Anterior cingulate cortex (tissue), 58 donors: ENCODE measurements at regions not wholly inside any gene's neighbourhood (a gene's known extent, or its start where the extent isn't known, plus 50 kb on each side); places are given as distances from the start of the nearest gene placed in this dataset.

Source experiments
- DNase-seq, 58 donors: peaks; one replicate each; lab custom pipeline; 2025; lab: John Stamatoyannopoulos, UW

GRCh38 chrX:39117101-39117500 is 315.8 kb downstream of the MID1IP1 start:
- no peak for DNase-seq

- DNase-seq, result no peak
Measured at GRCh38 chrX:39121903-39122302, 320.6 kb downstream of the MID1IP1 start.

GRCh38 chrX:39125834-39126233 is 324.6 kb downstream of the MID1IP1 start:
- no peak for DNase-seq

DNA sequence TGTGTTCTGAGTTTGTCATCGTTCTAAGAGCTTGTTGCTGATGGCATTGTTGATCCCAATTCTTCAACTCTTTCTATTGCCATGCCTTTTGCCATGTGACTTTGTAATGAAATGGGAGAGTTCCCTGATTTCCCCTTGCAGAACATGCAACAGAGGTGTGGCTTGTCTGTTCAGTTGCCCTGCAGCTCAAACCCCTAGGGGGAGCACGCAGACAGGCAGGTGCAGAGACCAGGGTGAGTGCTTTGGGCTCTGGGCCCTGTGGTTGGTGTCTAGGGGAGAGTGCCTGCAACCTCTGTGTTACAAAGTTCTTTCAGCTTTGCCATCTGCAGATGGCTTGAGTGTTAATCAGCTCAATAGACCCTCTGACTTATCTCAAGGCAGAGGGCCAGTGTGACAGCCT is 332.7 kb downstream of the MID1IP1 start:
- DNase-seq, result peak in 1 of 58 donors; percentile 0

GRCh38 chrX:39137363-39137954 is 336.2 kb downstream of the MID1IP1 start:
- no peak for DNase-seq

- DNase-seq, result no peak
Measured at GRCh38 chrX:39140581-39140980, 339.3 kb downstream of the MID1IP1 start.

DNA sequence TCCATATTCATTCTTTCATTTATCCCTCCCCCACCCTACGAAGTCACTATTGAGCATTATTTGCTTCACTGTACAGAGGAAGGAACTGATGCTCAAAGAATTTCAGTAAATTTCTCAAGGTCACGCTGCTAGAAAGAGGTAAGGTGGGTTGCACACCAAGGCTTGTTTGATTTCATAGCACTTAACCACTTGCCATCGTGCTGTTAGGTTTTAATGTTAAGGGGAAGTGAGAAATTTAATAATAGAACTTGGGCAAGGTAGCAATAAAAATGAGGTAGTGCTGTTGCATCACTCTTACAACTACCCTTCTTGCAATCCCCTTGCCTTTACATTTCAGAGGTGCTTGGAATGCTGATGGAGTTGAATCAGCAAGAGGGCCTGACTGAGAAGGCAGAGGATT is 343.1 kb downstream of the MID1IP1 start:
- DNase-seq, result no peak

- DNase-seq, result no peak
Measured at GRCh38 chrX:39144956-39145355, 343.7 kb downstream of the MID1IP1 start.

DNA sequence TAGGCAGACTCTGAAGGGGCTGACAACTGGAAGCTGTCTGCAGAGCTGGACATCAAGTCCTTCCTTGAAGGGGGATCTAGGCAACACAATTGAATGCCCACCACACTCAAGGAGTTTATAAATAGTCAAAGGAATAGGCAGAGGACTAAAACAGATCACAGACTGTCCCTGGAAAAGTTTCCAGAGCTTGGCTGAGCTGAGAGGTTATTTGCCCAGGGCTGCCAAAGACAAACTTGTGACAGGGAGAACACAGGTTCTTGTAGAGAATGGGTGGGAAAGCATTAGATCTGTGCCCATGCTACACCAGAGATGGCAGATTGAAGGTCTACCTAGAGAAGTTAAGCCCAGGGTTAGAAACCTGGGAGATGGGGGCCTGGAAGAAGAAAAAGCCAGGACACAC is 344.6 kb downstream of the MID1IP1 start:
- no peak for DNase-seq

DNA sequence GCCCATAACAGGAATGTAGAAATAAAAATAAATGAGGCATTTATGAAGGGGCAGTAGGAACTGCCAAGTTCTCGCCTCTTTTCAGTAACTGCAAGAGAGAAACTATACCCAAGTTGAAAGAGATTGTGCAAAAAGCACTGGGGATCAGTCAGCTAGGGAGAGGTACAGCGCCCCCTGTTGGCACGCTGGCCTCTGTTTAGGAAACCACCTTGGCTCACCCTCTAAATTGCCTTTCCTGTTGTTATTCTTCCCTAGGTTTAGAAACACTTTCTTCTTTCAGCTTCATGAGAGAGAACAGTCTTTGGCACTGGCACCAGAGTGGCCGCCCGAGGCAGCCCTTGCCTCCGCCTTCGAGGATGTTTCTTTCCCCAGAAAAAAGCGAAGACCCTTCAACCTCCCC is 348.5 kb downstream of the MID1IP1 start:
- peak in 52 of 58 donors; percentile 0 to 81 (median 20) for DNase-seq

GRCh38 chrX:39150220-39150619 is 349.0 kb downstream of the MID1IP1 start:
- DNase-seq, result no peak

- DNase-seq, result no peak
Measured at GRCh38 chrX:39150621-39151020, 349.4 kb downstream of the MID1IP1 start.

GRCh38 chrX:39152106-39152649 is 350.9 kb downstream of the MID1IP1 start:
- peak in 12 of 58 donors; percentile 0 to 15 (median 2) for DNase-seq

DNA sequence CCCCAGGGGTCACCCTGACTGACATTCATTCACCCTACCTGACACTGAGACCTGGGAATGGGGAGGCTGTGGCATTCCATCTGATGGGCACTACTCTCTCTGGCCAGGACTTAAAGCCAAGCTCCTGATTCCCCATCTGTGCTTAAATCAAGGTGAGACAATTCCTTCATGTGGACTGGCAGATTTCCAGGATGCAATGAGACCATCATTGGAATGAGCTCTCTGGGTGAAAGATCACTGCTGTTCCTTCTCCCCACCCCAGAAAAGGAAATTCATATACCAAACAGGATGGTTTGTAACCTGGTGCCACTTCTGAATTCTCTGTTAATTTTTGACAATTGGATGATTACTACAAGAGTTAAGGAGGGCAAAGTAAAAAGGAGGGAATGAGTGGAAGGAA is 354.8 kb downstream of the MID1IP1 start:
- DNase-seq, result no peak

DNA sequence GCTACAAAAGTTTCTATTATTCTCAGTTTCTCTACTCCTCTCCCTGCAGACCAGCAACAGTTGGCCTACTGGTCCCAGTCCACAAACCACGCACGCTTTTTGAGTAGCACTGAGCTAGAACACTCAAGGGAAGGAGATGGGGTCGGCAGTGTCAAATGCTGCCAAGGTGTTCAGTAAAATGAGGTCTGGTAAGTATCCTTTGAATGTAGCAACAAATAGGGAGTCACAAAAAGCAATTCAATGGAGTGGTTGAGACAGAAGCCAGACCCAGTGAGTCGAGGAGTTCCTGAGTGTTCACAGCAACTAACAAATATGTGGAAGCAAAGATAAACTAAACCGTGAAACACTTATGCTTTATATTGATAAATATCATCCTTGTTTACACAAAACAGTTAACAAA is 355.7 kb downstream of the MID1IP1 start:
- DNase-seq, result no peak

DNA sequence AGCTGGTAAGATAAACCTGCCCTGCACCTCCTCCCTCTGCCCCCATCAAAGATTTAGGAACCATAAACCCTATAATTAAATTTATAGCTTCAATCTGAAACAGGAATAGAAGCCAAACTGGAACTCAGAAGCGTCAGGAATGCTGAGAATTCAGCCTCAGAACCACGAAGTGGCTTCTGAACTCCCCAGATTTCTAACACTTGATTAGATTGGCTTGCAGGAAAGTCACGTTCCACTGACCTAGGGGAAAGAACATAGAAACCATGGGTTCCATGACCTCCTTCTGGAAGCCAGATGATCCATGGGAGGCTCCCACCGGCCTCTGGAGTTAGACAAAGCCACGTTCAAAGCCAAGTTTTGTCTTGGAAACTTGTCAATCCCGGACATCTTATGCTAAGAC is 356.5 kb downstream of the MID1IP1 start:
- DNase-seq, result no peak

GRCh38 chrX:39158801-39159657 is 357.8 kb downstream of the MID1IP1 start:
- DNase-seq, result no peak

GRCh38 chrX:39159921-39160507 is 358.8 kb downstream of the MID1IP1 start:
- no peak for DNase-seq

DNA sequence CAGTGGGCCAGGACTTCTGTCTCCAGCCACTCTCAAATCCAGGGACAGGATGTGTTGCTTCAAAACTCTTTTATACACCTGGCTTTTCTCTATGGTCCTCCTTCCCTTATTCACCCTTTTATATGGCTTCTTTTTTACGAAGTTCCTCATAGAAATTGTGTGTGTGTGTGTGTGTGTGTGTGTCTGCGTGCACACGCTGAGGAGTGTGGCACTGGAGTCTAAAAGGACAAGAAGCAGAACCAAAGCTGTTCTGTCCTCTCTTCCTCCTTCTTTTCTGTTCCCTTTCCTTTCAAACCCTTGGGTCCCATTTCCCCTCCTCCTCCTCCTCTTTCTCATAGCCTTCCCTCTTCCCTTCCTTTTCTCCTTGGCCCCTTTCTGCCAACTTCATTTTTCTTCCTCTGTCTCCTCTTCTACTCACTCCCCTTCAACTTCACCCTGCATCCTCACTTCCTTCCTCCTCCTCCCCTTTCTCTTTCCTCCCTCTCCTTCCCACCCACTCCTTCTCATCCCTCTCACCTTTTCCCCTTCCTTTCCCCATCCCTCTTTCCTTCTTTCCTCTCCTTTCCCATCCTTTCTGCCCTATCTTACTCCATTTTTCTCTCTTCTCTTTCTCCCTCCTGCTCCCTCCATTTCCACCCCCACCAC is 360.5 kb downstream of the MID1IP1 start:
- no peak for DNase-seq

DNA sequence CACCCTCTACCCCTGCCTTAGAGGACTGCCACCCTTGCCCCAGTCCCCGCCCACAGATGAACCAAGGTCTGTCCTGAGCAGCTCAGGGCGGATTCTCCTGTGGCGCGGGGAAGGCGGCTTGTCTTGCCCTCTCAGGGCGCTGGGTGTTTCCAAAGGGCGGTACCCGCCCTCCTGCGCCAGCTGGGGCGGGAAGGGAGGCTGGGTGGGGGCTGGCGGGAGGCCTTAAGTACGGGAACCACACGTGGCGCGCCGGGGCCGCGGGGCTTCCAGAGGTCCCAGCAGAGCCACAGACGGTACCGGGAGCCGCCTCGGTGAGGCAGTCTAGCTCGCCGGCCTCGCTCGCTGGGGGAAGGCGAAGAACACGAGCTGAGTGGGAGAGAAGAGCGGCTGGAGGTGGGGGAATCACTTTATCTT is 361.1 kb downstream of the MID1IP1 start:
- peak in 7 of 58 donors; percentile 0 to 22 (median 5) for DNase-seq

GRCh38 chrX:39163581-39164126 is 362.4 kb downstream of the MID1IP1 start:
- DNase-seq, result no peak
